Panc1 (cell line): ENCODE measurements at regions not wholly inside any gene's neighbourhood (a gene's known extent, or its start where the extent isn't known, plus 50 kb on each side); places are given as distances from the start of the nearest gene placed in this dataset.

ENCODE experiments used
- CTCF ChIP-seq: fragments of 450-650 bp; IDR thresholded peaks from 2 replicates; pipeline ENCODE4 v1.5.1; 2017; ENCODE audit warnings: mild to moderate bottlenecking
- POLR2AphosphoS5 ChIP-seq: IDR thresholded peaks from 2 replicates; pipeline ENCODE4 v1.6.1; 2012; ENCODE audit warnings: mild to moderate bottlenecking, low read depth, low read length, moderate library complexity
- REST ChIP-seq, 2 experiments: IDR thresholded peaks; 2 replicates each; pipeline ENCODE4 v1.6.1; 2011 to 2012; ENCODE audit warnings: low read depth in 2 of 2, control low read depth in 1 of 2, low read length in 1 of 2, mild to moderate bottlenecking in 1 of 2, moderate library complexity in 1 of 2; ENCODE audit not compliant: insufficient read depth in 1 of 2

DNA sequence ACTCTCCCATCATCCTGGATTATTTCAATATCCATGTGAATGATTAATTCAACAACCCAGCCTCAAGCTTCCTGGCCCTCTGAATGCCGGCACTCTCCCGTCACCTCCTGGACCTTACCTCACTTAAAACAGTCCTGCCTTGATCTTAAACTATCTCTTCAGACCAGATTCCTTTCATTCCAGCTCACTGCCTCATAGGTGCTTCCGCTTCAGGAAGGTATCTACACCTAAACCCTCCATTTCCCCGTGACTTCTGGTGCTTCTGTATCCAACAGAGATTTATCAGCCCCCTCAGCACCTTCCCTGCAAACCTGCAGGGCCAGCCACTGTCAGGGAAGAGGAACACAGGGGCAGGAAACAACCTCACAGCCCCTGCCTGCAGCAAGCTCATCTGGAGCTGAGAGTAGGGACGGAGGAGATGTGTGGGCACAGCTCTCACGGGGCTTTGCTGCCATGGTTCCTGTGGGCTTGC is 98.9 kb upstream of the TJP1 start:
- TF ChIP-seq CTCF (no peak), POLR2AphosphoS5 (no peak), REST (IDR thresholded peaks at IDR 0.05; ENCODE audit: insufficient read depth in 1 of 2, low read depth in 2 of 2, low read length in 1 of 2) (no peak)
